Endometrium (tissue), 2 donors: ENCODE measurements at regions not wholly inside any gene's neighbourhood (a gene's known extent, or its start where the extent isn't known, plus 50 kb on each side); places are given as distances from the start of the nearest gene placed in this dataset.

ENCODE experiments used
- FAIRE-seq: peaks from 2 replicates; lab custom pipeline; 2012; peaks lifted over from hg19 to GRCh38; lab: Jason Lieb, UNC
- donor health status: control.
- donor health status: control.

DNA sequence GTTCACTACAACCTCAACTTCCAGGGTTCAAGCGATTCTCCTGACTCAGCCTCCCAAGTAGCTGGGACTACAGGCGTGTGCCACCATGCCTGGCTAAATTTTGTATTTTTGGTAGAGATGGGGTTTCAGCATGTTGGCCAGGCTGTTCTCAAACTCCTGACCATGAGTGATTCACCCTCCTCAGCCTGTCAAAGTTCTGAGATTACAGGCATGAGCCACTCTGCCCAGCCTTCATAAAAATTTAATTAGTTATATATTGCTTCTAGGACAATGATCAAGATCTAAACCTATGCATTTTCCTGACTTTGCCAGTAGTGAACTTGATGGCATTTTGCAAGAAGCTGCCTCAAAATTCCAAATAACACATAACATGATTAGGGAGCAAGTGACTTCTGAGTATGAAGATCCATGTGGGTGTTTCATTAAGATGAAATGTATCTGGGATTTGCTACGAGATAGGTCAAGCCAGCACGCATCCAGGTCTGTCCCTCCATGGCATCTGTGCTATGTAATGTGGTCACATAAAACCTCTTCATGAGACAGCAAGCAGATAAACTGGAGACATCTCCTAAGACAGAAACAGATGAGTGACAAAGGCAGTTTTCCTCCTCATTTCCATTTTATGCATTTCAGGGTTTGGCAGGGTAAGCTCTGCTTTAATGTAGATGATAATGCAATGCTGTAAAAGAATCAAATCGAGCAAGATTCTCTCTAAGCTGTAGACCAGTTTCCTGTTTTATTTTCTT is 319.4 kb upstream of the ATP2B1 start:
- FAIRE-seq, result no peak

DNA sequence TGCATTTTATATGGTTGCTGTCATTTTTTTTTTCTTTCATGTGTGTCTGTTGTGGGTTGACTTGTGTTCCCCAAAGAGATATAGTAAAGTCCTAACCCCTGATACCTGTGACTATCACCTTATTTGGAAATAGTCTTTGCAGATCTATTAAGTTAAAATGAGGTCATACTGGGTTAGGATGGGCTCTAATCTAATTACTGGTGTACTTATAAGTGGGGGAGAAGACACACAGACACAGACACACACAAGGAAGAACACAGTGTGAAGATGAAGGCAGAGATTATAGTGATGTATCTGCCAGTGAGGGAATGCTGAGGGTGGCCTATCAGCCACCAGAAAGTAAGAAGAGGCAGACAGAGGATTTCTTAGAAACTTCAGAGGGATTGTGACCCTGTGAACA is 318.4 kb upstream of the ATP2B1 start:
- FAIRE-seq, result no peak

DNA sequence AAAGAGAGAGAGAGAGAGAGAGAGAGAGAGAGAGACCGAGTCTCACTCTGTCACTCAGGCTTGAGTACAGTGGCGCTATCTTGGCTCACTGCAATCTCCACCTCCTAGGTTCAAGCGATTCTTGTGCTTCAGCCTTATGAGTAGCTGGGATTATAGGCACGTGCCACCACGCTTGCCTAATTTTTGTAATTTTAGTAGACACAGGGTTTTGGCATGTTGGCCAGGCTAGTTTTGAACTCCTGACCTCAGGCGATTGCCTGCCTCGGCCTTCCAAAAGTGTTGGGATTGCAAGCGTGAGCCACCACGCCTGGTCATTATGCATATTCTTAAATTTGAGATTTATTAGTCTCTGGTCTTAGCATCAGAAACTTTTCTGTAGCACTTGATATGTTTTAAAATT is 317.9 kb upstream of the ATP2B1 start:
- FAIRE-seq, result no peak

DNA sequence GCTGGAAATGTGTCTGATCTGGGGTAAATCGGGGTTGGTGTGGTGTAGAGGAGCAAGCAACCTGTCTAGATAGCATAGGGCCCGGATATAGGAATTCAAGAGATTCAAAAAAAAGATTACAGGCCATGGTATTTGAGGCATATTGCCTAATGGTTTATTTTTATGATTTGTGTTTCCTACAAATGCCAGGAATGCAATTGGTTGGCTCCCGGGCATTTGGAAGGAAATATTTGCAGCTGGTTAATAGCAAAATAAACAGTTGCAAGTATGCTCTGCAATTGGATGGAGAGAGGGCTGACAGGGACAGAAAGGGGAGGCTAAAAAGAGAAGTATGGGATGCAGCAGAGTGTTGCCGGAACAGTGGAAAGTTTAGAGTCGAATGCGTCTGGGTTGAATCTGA is 315.6 kb upstream of the ATP2B1 start:
- FAIRE-seq, result no peak

DNA sequence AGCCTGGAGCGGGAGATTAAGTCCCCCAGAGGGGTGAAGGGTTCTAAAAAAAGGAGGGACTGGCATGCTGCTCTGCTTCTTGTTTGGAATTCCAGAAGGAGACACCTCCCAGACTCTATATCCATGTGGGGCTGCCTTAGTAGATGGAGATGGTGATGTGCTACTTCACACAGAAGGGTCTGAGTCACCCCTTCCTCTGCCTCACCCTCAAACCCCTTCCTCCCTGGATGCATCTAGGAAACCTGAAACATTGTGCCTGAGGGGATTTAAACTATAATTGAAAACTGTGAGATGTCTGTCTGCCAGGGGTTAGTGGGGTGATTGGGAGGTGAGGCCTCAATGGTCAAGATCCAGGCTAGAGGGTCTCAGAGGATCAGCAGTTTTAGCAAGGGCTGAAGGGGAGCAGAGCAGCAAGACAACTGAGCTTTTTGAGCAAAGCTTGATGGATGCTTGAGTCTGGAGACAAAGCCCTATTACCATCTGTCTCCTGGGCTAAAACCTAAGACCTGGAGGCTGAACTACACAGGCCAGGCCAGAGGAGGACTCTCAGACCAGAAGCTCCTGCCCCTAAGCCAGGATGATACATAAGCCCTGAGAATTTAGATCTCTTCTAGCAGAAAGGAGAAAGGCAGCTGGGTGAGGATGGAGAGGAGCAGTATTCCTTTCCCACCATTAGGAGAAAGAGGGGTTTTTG is 314.7 kb upstream of the ATP2B1 start:
- FAIRE-seq, result no peak

DNA sequence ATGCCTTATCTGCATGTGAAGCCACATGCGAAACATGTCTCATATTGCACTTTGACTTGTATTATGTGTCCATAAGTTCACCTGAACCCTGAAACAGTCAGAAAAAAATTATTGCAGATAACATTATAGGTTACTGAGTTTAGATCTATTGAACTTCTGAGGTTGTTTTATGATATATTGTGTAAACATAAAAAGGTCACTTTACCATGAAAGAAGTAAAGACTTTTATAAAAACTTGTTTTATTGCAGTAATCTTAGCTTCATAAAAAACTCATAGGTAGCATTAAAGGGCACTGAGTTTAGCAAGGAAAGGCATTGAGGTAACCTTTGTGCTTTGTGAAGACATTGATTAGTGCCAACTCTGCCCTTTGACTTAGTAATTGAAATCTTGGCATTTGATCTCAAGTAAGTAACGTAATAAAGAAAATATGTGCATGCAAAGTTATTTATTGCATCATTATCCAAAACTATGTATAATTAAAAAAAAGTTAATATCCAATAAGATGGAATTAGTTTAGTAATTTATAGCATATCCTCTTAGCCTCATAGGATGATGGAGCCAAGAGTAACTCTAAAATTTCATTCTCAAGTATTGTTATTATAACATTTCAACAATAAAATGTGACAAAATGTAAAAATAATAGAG is 313.3 kb upstream of the ATP2B1 start:
- FAIRE-seq, result no peak

DNA sequence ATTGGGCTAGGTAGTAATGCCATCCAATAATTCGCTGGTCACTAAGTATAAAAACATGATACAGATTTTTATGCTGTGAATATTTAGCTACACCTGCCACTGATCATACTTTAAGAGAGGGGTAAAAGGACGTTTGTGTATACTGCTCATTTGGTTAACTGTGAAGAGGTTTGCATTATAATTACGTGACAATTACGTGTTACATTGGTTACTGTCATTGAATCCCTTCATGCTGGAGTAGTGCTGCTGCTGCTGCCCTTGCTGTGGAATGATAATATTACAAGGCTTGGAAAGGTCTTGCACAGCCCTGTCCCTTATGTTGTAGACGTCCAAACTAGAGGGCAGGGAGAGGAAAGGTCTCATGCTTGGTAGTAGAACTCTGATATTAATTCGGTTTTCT is 312.2 kb upstream of the ATP2B1 start:
- no peak for FAIRE-seq

DNA sequence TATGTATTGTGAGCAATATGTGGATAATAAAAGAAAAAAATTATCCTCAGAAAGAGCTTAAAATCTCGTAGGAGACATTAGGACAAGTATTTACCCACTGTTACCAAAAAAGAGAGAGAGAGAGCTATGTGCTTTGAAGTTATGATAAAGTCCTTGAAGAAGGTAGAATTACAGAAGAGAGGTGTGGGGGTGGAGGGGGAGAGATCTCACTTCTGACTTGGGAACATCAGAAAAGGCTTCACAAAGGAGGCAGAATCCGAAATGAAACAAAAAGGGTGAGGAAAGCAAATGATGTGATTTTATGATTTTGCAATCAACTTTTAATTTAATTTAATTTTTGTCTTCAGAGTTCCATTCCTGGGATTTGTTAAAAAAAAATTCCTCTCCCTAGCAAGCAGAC is 311.8 kb upstream of the ATP2B1 start:
- FAIRE-seq, result no peak

DNA sequence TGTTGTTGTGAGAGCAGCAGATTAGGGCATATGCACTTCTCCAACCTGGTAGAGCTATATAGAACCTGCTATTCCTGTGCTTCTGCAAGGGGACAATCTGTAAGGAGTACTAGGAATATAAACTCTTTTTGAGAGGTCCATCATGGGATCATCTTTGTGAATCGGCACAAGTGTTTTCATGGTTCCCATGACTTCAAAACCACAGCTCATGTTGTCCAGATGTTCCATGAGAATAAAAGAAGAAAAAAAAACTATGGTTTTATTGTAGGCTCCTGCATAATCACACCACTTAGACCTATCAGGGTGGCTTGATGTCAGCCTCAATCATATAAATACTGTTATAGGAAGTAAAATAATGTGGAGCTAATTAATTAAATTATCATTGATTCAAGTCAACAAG is 311.4 kb upstream of the ATP2B1 start:
- no peak for FAIRE-seq

DNA sequence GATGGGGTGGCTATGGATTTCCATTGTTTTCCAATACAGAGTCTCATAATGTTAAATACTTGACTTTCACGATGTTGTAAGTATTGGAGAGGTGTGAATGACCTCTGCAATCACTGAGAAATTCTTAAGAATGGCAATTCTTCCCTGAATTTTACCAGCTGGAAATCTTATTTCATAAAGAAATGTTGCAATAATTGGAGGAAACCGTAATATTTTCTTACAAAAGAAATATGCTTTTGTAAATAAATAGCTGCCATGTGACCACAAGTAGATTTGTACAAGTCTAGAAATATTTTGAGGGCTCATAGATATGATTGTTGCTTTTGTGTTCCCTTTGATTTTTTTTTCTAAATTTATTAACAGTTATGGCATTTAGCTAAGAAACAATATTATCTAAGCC is 308.7 kb upstream of the ATP2B1 start:
- no peak for FAIRE-seq

DNA sequence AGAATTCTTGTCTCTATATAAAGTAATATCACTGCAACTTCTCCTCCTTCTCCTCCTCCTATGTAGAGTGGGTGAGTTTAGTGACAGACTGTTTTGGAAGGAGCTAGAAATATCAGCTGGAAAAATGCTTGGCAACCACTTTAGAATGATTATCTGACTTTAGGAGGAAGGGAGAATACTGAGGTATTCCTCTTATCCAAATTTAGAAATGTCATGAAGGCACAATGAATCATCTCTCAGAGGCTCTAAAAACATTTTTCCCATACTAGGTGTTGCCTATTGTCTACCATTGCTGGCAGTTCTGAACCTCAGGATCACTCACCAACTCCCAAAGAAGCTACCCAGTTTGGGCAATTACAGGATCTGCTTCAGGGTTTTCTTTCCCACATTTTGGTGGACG is 306.6 kb upstream of the ATP2B1 start:
- no peak for FAIRE-seq

DNA sequence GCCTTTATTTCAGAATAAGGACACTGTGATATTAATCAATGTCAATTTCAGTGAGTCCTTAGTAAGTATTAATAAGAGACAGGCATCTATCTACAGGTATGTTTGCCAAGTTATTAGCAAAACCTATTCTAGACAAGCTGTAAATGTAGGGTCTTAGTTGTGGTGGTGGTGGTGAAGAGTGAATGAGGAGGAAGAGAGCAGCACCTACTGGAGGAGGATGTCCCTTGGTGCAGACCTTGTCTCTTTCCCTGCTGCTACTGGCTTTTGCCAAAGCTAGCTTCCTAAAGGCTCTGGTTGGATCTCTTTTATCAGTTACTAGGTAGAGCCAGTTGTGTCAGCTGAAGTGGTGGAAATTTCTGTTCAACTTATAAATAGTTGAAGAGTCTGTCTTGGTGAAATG is 304.8 kb upstream of the ATP2B1 start:
- no peak for FAIRE-seq

DNA sequence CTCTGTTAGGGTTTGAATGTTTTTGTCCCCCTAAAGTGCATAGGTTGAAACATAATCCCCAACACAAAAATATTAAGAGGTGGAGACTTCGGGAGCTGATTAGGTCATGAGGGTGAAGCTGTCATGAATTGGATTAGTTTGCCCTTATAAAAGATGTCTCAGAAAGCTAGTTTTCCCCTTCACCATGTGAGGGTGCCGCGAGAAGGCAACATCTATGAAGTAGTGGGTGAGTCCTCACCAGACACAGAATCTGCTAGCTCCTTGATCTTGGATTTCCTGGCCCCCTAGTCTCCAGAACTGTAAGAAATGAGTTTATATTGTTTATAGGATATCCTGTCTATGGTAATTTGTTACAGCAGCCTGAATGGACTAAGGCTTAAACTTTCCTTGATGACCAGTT is 301.5 kb upstream of the ATP2B1 start:
- no peak for FAIRE-seq

DNA sequence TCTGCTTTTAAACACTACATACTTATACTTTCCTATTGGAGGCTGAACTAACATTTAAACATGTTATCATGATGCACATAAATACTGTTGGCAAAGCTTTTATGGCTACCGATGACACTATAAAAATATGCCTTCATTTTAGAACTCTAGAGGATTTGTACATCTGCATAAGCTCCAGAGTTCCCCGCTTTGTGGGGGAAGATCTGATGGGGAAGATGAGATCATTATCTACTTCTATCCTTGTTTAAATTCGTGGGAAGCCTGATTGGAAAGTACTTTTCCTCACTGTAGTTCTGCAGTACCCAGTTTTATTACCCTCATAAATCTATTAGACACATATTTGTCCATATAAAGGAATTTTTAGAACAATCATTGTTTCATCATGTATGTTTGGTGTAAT is 299.6 kb upstream of the ATP2B1 start:
- peak; percentile 76 for FAIRE-seq

DNA sequence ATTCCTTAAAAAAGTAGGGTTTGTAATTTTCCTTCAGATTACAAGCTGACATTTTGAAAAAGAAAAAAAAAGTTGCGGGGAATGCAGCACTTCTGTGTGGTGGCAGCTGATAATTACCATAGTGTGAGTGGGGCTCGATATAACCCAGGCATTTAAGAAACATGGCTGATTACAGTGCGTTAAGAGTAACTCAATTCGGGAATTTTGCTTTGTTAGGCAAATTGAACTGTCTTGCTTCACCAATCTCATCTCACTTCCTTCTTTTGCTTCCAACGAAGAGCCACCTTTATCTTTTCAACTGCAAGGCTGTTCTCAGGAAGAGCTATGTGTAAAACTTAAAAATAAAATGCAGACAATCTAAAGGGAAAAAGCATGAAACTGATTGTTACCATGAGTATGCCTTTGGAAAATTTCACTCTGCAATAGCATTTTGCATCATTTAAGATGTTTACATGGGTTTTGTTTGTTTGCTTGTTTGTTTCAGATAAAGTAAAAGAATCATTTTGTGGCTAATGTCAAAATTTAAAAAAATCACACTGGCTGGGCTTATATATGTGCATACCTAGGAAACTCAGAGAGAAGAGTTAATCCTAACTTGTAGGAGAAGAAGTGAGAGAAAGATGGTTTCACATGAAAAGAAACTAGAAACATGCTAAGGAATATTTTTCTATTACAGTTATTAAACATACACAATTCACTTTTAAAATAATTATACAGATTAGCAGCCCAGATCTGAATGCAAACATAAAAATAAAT is 295.9 kb upstream of the ATP2B1 start:
- no peak for FAIRE-seq

DNA sequence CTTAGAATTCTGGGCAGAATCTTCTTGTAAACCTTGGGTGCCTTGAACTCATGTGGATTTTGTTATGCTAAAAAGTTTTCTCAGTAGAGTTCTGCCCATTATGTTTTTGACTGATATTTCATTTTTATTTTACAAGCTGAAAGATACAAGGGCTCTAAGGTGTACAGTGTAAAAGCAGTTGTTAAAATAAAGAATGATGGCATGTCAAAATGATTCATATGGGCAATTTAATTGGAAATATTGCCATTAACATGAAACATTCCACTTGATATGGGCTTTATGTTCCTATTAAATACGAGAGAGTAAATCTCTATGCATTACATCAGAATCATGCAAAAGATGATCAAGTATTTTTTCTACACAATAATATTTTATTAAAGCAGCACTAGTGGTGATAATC is 295.1 kb upstream of the ATP2B1 start:
- no peak for FAIRE-seq

DNA sequence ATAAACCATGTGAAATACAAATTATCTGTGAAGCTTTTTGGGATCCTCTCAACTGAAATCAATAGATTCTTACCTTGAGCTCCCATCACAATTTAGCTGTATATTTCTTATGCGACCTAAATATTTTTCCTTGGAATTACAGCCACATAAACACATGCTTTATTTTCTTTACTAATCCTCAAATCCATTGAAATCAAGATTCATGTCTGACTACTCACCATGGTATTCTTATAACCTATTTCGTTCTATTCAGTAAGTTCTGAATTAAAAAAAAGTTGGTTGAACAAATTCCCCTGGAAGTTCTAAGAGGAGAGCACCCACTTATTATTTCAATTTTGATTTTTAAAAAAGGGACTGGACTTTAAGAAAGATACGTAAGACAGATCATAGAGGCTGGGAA is 292.1 kb upstream of the ATP2B1 start:
- FAIRE-seq, result peak; percentile 23

DNA sequence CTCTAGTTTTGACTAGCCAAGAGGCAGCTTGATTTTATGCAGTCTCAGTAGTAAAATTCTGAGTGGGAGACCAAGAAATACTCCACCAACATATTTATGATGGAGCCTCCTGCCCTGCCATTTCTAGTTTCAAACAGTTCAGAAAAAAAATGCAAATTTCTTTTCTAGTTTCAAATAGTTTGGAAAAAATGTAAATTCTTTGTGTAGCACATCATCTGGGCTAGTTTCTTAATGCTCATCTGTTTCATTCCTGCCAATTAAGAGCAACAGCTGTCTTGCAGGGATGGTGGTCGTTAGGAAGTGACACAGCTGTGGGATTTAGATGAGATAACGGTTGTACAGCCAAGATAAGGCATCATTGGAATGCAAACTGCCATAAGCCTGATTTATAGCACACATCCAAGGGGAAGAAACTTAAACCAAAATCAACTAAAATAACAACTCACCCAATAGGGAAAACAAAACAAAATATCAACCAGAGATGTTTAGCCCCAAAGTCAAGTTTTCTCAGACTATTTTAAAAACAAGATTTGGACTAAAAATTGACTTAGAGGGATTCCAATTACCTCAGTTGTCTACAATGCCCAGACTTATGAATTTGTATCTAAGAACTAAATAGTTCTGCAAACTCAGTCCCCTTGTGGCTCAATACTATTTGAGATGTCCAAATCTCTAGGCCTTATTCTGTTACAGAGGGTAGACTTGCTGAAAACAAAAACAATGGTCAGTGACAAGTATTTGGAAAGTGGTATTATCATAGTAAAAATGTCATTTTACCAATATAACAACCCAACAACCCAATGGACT is 291.3 kb upstream of the ATP2B1 start:
- FAIRE-seq, result peak; percentile 98

DNA sequence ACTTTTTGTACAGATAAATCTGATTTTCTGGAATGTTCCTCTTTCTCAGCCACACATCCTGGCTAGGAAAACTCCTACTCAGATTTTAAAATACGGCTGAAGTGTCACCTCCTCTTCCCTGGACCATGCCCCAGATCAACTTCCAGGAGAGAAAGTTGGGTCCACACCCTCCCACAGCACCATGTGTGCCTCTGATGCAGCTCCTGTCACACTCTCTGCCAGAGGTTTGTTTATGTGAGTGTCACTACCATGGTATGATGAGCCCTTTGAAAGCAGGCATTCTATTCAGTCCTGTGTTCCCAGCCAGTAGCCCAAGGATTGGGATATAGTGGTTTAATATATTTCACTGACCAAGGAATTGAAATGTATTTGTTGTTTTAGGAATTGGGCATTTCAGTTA is 287.2 kb upstream of the ATP2B1 start:
- FAIRE-seq, result no peak

DNA sequence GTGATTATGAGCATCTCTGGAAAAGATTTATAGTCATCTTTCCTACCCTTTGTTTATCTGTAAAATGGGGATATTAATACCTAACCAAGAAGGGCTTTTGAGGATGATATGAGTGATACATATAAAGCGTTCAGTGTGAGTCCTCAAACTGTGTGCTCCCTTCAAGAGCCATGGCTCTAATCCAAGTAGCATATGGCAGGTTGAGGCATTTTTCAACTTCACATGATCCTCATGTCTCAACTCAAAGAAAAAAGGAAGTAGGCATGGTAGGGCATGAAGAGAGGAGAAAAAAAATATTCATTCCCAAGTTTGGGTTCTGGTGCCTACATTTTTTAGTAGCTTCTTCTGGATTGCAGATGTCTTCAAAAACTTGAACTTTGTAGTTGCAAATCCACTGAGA is 286.3 kb upstream of the ATP2B1 start:
- no peak for FAIRE-seq

DNA sequence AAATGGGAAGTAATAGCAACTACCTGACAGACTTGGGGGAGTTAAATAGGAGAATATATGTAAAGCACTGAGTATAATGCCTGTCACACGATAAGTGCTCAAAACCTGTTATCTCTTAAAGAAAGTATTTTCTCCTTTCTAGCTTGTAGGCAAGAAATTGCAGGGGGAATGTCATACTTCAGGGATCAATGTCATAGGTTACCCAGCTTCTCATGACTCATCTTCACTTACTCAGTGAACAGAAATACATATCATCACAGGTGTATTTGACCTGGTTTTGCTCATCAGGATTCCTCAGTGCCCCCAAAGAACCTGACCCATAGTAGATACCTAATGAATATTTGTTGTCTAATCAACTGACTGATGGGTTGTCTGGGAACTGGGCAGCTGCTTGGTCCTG is 285.0 kb upstream of the ATP2B1 start:
- no peak for FAIRE-seq
